WTC11 (cell line): ENCODE measurements at regions not wholly inside any gene's neighbourhood (a gene's known extent, or its start where the extent isn't known, plus 50 kb on each side); places are given as distances from the start of the nearest gene placed in this dataset.

Experiments
- ATAC-seq: fragments of 200-7000 bp; cut with Tn5 transposase; 2 replicates; pipeline ENCODE4 v1.10.0; 2021; ENCODE audit warnings: mild to moderate bottlenecking, moderate library complexity
- CTCF ChIA-PET: fragments of 300-600 bp; sonication (Branson Sonifier 250); formaldehyde crosslinking; loops from one replicate; lab custom pipeline; 2021; ENCODE audit warnings: antibody characterized with exemption; lab: Charles Lee
- POLR2A ChIA-PET: fragments of 350-600 bp; sonication (Branson Sonifier 250); formaldehyde crosslinking; loops from one replicate; lab custom pipeline; 2021; ENCODE audit warnings: antibody characterized with exemption; lab: Charles Lee
- DNase-seq: peaks from one replicate; pipeline ENCODE4 v3.0.0; 2021; ENCODE audit warnings: low spot score
- H3K27ac Mint-ChIP-seq: 2 replicates; pipeline ENCODE4 v1.8.0; 2021; ENCODE audit warnings: mixed read lengths
- H3K27me3 Mint-ChIP-seq: 2 replicates; pipeline ENCODE4 v1.8.0; 2021; ENCODE audit warnings: low read depth, mild to moderate bottlenecking, moderate library complexity, mixed read lengths
- H3K36me3 Mint-ChIP-seq: 2 replicates; pipeline ENCODE4 v1.8.0; 2021; ENCODE audit warnings: mixed read lengths
- H3K4me1 Mint-ChIP-seq: 2 replicates; pipeline ENCODE4 v1.8.0; 2022; ENCODE audit warnings: mixed read lengths
- H3K4me3 Mint-ChIP-seq: 2 replicates; pipeline ENCODE4 v1.8.0; 2021; ENCODE audit warnings: mild to moderate bottlenecking, moderate library complexity, mixed read lengths
- H3K9me3 Mint-ChIP-seq: 2 replicates; pipeline ENCODE4 v1.8.0; 2021; ENCODE audit warnings: mixed read lengths
- FOXK1 ChIP-seq: sonication (generic); formaldehyde crosslinking; IDR thresholded peaks from 2 replicates; pipeline ENCODE4 v1.8.0; 2022; ENCODE audit warnings: mild to moderate bottlenecking, moderate library complexity, missing genetic modification reagents
- GRHL2 ChIP-seq: fragments of 250-450 bp; sonication (Bioruptor Pico); IDR thresholded peaks from 2 replicates; pipeline ENCODE4 v1.8.0; 2022; ENCODE audit warnings: mild to moderate bottlenecking, moderate library complexity; ENCODE audit not compliant: insufficient replicate concordance, severe bottlenecking
- MYBL2 ChIP-seq: sonication (generic); formaldehyde crosslinking; IDR thresholded peaks from 2 replicates; pipeline ENCODE4 v1.8.1; 2023; ENCODE audit warnings: mild to moderate bottlenecking, moderate library complexity, missing genetic modification reagents
- TF ChIP-seq, protein P1 (sequence below): fragments of 200-600 bp; IDR thresholded peaks from 2 replicates; pipeline ENCODE4 v1.8.0; 2022; ENCODE audit warnings: antibody characterized with exemption
- TF ChIP-seq, protein P2 (sequence below): sonication (generic); formaldehyde crosslinking; IDR thresholded peaks from 2 replicates; pipeline ENCODE4 v1.8.0; 2023; ENCODE audit warnings: mild to moderate bottlenecking, missing genetic modification reagents
- TF ChIP-seq, protein P3 (sequence below): fragments of 250-450 bp; sonication (Bioruptor Pico); IDR thresholded peaks from 2 replicates; pipeline ENCODE4 v2.1.2; 2022; ENCODE audit warnings: mild to moderate bottlenecking, moderate library complexity
- TF ChIP-seq, protein P4 (sequence below): sonication (generic); formaldehyde crosslinking; IDR thresholded peaks from 2 replicates; pipeline ENCODE4 v1.8.1; 2022; ENCODE audit warnings: low read depth, mild to moderate bottlenecking, moderate library complexity, missing genetic modification reagents, borderline replicate concordance
- TF ChIP-seq, protein P5 (sequence below): sonication (generic); formaldehyde crosslinking; IDR thresholded peaks from 2 replicates; pipeline ENCODE4 v1.8.0; 2022; ENCODE audit warnings: mild to moderate bottlenecking, missing genetic modification reagents
- TF ChIP-seq, protein P6 (sequence below): sonication (generic); formaldehyde crosslinking; IDR thresholded peaks from 2 replicates; pipeline ENCODE4 v1.8.0; 2023; ENCODE audit warnings: missing genetic modification reagents, mild to moderate bottlenecking, borderline replicate concordance
- TF ChIP-seq, protein P7 (sequence below): sonication (generic); formaldehyde crosslinking; IDR thresholded peaks from 2 replicates; pipeline ENCODE4 v1.8.0; 2022; ENCODE audit warnings: missing genetic modification reagents

DNA sequence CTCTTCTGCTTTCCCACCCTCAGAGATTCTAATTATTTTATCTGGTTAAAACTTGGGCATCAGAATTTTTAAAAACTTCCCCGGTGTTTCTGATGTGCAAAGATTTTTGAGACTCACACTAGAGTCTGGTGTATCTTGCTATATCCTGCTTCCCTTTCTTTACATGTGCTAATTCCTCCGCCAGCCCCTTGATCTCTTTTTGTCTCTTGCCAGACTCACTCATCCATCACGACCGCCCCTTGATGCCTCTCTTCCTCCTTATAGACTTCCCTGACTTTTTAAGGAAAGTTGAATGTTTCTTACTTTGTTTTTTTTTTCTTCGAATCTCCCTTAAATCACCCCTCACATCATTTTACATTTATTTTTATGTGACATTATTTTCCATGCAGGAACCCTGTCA, 274.9 kb upstream of the PITX2 start (continued):
- TF ChIP-seq, protein P1, sequence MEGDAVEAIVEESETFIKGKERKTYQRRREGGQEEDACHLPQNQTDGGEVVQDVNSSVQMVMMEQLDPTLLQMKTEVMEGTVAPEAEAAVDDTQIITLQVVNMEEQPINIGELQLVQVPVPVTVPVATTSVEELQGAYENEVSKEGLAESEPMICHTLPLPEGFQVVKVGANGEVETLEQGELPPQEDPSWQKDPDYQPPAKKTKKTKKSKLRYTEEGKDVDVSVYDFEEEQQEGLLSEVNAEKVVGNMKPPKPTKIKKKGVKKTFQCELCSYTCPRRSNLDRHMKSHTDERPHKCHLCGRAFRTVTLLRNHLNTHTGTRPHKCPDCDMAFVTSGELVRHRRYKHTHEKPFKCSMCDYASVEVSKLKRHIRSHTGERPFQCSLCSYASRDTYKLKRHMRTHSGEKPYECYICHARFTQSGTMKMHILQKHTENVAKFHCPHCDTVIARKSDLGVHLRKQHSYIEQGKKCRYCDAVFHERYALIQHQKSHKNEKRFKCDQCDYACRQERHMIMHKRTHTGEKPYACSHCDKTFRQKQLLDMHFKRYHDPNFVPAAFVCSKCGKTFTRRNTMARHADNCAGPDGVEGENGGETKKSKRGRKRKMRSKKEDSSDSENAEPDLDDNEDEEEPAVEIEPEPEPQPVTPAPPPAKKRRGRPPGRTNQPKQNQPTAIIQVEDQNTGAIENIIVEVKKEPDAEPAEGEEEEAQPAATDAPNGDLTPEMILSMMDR, result no peak
- TF ChIP-seq, protein P2, sequence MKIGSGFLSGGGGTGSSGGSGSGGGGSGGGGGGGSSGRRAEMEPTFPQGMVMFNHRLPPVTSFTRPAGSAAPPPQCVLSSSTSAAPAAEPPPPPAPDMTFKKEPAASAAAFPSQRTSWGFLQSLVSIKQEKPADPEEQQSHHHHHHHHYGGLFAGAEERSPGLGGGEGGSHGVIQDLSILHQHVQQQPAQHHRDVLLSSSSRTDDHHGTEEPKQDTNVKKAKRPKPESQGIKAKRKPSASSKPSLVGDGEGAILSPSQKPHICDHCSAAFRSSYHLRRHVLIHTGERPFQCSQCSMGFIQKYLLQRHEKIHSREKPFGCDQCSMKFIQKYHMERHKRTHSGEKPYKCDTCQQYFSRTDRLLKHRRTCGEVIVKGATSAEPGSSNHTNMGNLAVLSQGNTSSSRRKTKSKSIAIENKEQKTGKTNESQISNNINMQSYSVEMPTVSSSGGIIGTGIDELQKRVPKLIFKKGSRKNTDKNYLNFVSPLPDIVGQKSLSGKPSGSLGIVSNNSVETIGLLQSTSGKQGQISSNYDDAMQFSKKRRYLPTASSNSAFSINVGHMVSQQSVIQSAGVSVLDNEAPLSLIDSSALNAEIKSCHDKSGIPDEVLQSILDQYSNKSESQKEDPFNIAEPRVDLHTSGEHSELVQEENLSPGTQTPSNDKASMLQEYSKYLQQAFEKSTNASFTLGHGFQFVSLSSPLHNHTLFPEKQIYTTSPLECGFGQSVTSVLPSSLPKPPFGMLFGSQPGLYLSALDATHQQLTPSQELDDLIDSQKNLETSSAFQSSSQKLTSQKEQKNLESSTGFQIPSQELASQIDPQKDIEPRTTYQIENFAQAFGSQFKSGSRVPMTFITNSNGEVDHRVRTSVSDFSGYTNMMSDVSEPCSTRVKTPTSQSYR (CRISPR knock-in tag), result no peak
- TF ChIP-seq, protein P3, sequence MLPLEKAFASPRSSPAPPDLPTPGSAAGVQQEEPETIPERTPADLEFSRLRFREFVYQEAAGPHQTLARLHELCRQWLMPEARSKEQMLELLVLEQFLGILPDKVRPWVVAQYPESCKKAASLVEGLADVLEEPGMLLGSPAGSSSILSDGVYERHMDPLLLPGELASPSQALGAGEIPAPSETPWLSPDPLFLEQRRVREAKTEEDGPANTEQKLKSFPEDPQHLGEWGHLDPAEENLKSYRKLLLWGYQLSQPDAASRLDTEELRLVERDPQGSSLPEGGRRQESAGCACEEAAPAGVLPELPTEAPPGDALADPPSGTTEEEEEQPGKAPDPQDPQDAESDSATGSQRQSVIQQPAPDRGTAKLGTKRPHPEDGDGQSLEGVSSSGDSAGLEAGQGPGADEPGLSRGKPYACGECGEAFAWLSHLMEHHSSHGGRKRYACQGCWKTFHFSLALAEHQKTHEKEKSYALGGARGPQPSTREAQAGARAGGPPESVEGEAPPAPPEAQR (CRISPR knock-in tag), result no peak
- TF ChIP-seq, protein P4, sequence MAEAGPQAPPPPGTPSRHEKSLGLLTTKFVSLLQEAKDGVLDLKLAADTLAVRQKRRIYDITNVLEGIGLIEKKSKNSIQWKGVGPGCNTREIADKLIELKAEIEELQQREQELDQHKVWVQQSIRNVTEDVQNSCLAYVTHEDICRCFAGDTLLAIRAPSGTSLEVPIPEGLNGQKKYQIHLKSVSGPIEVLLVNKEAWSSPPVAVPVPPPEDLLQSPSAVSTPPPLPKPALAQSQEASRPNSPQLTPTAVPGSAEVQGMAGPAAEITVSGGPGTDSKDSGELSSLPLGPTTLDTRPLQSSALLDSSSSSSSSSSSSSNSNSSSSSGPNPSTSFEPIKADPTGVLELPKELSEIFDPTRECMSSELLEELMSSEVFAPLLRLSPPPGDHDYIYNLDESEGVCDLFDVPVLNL, result no peak
- TF ChIP-seq MYBL2 (no peak), GRHL2 (no peak), FOXK1 (no peak)
- TF ChIP-seq, protein P5, sequence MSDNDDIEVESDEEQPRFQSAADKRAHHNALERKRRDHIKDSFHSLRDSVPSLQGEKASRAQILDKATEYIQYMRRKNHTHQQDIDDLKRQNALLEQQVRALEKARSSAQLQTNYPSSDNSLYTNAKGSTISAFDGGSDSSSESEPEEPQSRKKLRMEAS, result no peak

DNA sequence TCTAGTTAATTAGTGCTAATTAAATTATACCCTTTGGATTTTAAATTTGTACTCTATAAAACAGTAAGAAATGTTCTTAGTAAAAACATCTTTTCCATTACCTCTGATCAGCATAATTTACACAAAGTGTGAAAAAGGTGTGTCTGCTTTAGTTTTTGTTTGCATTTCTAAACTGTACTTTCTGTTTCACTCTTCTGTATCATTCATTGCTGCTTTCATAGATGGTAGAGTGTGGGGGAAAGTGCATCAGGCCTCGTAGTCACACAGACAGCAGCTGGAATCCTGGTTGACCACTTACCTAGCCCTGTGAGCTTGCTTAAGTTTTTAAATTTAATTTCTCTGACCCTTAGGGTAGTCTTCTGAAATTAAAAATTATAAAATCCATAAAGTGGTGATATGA, 275.4 kb upstream of the PITX2 start:
- Mint-ChIP-seq H3K4me3 (no peak overlapping the region), H3K27me3 (no peaks in the 10 kb centered on the region), H3K9me3 (no peaks in the 10 kb centered on the region), H3K36me3 (no peaks in the 10 kb centered on the region), H3K4me1 (peaks cover 28% of the 10 kb centered on the region), H3K27ac (no peak overlapping the region)
- TF ChIP-seq, protein P3 (CRISPR knock-in tag), result no peak
- ChIA-PET CTCF (no interaction called here), POLR2A (no interaction called here)
- ATAC-seq, result no peak
- DNase-seq, result no peak

DNA sequence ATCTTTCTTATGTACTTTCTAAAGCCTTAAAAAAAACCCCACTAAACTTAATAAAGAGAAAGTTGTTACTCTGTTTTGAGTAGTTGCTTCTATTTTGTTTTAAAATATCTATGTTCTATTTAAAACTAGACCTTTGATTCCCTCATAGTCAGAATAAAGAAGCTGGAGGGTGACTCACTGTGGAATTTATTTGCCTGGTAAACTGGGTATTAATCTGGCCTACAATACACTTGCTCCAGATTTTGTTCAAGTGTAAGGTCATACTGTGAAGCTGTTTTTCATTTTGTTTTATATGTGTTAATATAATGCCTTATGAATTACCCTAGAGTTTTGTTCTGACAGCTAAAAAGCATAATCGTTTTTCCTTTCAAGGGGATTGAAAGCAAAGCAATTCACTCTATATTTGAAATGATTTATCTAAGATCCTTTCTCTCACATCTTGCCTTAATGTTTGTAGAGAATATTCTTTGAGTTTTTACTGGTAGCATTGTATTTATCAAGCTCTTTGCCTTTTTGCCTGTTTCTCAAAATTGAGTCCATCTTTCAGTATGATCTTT, 277.4 kb upstream of the PITX2 start:
- Mint-ChIP-seq H3K27me3 (no peaks in the 10 kb centered on the region), H3K4me3 (no peak overlapping the region), H3K27ac (no peak overlapping the region), H3K4me1 (peaks cover 32% of the 10 kb centered on the region), H3K36me3 (no peaks in the 10 kb centered on the region), H3K9me3 (no peaks in the 10 kb centered on the region)
- TF ChIP-seq, protein P6, sequence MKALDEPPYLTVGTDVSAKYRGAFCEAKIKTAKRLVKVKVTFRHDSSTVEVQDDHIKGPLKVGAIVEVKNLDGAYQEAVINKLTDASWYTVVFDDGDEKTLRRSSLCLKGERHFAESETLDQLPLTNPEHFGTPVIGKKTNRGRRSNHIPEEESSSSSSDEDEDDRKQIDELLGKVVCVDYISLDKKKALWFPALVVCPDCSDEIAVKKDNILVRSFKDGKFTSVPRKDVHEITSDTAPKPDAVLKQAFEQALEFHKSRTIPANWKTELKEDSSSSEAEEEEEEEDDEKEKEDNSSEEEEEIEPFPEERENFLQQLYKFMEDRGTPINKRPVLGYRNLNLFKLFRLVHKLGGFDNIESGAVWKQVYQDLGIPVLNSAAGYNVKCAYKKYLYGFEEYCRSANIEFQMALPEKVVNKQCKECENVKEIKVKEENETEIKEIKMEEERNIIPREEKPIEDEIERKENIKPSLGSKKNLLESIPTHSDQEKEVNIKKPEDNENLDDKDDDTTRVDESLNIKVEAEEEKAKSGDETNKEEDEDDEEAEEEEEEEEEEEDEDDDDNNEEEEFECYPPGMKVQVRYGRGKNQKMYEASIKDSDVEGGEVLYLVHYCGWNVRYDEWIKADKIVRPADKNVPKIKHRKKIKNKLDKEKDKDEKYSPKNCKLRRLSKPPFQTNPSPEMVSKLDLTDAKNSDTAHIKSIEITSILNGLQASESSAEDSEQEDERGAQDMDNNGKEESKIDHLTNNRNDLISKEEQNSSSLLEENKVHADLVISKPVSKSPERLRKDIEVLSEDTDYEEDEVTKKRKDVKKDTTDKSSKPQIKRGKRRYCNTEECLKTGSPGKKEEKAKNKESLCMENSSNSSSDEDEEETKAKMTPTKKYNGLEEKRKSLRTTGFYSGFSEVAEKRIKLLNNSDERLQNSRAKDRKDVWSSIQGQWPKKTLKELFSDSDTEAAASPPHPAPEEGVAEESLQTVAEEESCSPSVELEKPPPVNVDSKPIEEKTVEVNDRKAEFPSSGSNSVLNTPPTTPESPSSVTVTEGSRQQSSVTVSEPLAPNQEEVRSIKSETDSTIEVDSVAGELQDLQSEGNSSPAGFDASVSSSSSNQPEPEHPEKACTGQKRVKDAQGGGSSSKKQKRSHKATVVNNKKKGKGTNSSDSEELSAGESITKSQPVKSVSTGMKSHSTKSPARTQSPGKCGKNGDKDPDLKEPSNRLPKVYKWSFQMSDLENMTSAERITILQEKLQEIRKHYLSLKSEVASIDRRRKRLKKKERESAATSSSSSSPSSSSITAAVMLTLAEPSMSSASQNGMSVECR (CRISPR knock-in tag), result no peak
- TF ChIP-seq, protein P7, sequence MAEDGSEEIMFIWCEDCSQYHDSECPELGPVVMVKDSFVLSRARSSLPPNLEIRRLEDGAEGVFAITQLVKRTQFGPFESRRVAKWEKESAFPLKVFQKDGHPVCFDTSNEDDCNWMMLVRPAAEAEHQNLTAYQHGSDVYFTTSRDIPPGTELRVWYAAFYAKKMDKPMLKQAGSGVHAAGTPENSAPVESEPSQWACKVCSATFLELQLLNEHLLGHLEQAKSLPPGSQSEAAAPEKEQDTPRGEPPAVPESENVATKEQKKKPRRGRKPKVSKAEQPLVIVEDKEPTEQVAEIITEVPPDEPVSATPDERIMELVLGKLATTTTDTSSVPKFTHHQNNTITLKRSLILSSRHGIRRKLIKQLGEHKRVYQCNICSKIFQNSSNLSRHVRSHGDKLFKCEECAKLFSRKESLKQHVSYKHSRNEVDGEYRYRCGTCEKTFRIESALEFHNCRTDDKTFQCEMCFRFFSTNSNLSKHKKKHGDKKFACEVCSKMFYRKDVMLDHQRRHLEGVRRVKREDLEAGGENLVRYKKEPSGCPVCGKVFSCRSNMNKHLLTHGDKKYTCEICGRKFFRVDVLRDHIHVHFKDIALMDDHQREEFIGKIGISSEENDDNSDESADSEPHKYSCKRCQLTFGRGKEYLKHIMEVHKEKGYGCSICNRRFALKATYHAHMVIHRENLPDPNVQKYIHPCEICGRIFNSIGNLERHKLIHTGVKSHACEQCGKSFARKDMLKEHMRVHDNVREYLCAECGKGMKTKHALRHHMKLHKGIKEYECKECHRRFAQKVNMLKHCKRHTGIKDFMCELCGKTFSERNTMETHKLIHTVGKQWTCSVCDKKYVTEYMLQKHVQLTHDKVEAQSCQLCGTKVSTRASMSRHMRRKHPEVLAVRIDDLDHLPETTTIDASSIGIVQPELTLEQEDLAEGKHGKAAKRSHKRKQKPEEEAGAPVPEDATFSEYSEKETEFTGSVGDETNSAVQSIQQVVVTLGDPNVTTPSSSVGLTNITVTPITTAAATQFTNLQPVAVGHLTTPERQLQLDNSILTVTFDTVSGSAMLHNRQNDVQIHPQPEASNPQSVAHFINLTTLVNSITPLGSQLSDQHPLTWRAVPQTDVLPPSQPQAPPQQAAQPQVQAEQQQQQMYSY, result no peak
- ChIA-PET CTCF (no interaction called here), POLR2A (no interaction called here)
- DNase-seq (no peak), ATAC-seq (no peak)
